ENCODE measurements at regions not wholly inside any gene's neighbourhood (a gene's known extent, or its start where the extent isn't known, plus 50 kb on each side); places are given as distances from the start of the nearest gene placed in this dataset.

- DNase-seq = no peak
Measured at GRCh38 chr7:17184805-17185689, 113.4 kb upstream of the AHR start.

- no peak for DNase-seq
Measured at GRCh38 chr7:17185690-17186070, 112.8 kb upstream of the AHR start.

GRCh38 chr7:17186745-17187530 is 111.5 kb upstream of the AHR start:
- DNase-seq = no peak

DNA sequence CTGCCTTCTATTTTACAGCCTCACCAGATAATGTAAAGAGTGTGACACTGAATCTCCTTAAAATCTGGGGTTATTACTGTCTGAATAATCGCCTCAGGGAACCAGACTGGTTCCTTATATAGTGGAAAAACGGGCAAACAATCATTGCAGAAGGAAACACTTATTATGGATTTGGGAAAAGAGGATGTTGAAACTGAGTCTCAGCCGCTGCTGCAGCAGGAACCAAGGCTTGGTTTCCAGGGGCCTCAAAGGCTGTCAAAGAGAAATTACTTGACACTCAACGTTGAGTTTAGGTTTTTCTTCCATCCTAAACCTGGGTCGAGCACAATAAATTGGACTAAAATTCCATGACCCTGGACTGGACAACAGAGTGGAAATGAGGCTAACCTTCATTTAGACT is 103.8 kb upstream of the AHR start:
- no peak for DNase-seq

GRCh38 chr7:17195576-17195975 is 102.9 kb upstream of the AHR start:
- DNase-seq = no peak

GRCh38 chr7:17205910-17206309 is 92.5 kb upstream of the AHR start:
- no peak for DNase-seq

GRCh38 chr7:17206349-17206905 is 92.0 kb upstream of the AHR start:
- DNase-seq = no peak

DNA sequence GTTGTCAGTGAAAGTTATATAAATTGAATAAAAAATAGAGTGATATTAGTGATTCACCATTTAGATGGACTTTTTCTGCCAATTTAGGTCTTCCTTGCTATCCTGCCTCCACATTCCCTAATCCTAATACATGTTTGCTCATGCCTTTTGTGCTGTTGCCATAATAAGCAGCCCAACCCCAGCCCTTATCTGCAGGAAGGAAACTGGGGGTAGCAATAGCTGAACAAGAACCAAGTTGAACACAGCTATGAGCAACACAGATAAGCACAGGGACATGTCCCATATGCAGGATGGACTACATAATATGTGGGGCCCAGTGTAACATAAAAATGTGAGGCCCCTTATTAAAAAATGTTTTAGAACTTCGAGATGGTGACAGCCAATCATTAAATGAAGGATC is 91.2 kb upstream of the AHR start:
- DNase-seq = no peak

- no peak for DNase-seq
Measured at GRCh38 chr7:17209101-17209500, 89.4 kb upstream of the AHR start.

- no peak for DNase-seq
Measured at GRCh38 chr7:17211307-17211836, 87.1 kb upstream of the AHR start.

- no peak for DNase-seq
Measured at GRCh38 chr7:17212188-17212587, 86.3 kb upstream of the AHR start.

- DNase-seq = no peak
Measured at GRCh38 chr7:17227766-17228490, 70.5 kb upstream of the AHR start.

- no peak for DNase-seq
Measured at GRCh38 chr7:17229228-17229627, 69.2 kb upstream of the AHR start.

DNA sequence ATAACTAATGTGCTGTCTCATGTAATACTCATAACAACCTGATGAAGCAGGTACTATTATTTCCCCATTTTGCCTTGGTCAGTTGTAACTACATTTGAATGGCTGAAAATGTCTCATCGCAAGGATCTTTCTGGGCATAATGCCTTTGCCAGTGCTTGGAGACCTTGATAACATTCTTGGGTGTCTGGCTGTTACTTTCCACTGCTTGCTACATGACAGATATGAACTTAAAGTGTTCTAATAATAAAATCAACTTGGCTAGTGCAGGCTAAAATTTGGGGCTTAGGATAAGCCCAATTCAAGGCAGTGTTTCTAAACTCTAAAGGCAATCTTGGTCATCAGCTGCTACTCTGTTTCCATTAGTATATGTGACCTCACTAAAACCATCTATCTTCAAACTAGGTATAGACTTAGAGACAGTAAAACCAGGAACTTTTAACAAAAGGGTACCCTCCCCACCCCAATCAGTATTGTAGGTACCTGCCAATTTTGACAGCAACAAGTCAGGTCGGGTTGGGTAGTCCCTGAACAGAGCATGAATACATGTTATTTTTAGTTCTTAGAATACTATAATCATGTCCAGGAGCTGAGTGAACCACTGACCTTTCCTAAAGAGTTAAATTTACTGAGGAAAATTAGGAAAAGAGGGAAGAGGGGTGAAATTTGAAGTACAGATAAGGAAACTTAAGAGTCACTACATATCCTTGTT is 68.2 kb upstream of the AHR start:
- DNase-seq = no peak

DNA sequence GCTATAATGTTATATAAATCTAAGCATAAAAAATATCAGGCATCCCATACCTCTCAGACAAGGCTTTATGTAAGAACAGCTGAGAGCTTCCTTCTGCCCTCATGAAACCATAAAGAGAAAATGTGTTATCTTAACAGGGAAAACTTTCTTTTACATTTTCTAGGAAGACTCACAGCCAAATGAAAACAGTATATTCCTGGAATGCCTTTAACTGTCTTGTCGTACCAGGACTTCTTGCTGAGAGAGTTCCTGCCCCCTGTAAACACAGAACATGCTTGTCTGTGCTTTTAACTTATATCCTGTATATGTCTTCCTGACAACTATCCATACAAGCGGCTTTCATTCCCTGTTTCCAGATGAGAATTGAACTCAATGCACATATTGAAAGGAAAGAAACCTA is 64.8 kb upstream of the AHR start:
- DNase-seq = no peak

DNA sequence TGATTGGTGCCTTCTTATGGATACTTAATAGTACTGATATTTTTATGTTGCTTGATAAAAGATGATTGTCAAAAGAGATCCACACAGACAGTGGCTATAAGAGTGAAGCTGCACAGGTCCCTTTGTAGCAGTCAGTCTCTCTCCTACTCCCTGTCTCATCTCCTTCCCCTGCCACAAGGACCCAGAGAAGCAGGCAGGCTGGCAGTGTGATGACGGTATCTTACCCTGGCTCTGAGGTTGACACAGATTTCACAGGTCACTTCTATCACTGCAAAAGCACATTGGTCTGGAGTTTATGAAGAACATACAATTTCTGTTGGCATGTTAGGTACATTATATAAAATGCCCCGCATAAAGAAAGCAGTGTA is 64.4 kb upstream of the AHR start:
- peak; percentile 17 for DNase-seq

DNA sequence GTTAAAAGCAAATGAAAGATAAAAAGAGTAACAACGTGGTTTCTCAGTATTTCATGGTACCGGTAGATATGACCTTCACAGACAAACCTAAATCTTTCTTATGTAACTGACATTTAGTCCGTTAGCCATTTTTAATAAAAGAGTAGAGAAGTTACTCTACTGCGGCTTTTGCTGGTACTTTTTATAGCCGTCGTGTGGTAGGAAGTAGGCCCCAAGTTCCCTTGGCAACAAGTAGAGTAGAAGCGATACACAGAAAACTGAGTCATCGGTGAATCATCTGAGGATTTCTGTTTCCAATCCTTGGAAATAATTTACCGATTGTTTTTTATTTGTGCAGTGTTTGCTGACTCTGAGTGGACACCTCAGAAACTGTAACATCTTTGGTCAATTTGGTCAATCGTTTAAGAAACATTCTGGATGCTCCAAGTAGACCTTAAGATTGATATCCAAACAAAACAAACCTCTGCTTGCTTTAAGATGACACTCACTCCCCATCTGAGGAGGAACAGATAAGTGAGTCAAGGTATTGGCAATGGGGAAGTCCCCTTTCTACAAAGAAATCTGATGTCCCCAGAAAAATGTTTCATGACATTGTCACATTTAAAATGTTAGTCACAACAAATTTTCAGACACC is 63.9 kb upstream of the AHR start:
- peak; percentile 46 for DNase-seq

DNA sequence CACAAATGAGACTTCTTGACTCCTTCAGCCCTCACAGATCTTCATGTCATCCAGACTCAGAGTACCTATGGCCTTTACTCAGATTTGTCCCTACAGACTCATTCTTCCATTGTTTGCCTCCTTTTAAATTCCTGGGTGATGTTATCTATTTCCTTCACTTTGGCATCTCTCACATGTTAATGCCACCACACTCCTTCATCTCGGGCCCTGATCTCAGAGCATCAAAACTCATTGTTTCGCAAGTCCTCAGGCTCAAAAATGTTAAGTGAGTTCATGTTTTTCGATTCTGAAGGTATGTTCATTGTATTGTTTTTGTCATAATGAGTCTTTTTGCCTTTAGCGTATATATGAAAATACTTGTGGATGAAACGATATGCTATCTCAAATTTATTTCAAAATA is 62.3 kb upstream of the AHR start:
- no peak for DNase-seq

GRCh38 chr7:17236603-17237002 is 61.8 kb upstream of the AHR start:
- no peak for DNase-seq

DNA sequence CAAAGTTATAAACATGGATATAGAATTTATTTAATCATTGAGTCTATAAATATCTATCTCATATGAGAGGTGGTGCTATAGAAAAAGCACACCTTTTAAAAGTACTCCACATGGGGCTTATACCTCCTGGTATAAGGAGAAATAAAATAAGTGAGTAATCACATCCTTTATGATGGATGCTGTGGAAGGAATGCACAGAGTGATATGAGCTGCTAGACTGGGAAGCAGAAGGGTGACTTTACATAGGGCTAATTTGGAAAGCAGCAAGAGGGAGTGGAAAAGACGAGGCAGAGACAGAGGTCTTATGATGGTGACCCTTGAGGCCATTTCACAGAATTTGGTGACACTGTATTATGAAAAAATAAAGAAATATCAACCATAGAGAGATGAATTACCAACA is 59.4 kb upstream of the AHR start:
- DNase-seq = no peak

DNA sequence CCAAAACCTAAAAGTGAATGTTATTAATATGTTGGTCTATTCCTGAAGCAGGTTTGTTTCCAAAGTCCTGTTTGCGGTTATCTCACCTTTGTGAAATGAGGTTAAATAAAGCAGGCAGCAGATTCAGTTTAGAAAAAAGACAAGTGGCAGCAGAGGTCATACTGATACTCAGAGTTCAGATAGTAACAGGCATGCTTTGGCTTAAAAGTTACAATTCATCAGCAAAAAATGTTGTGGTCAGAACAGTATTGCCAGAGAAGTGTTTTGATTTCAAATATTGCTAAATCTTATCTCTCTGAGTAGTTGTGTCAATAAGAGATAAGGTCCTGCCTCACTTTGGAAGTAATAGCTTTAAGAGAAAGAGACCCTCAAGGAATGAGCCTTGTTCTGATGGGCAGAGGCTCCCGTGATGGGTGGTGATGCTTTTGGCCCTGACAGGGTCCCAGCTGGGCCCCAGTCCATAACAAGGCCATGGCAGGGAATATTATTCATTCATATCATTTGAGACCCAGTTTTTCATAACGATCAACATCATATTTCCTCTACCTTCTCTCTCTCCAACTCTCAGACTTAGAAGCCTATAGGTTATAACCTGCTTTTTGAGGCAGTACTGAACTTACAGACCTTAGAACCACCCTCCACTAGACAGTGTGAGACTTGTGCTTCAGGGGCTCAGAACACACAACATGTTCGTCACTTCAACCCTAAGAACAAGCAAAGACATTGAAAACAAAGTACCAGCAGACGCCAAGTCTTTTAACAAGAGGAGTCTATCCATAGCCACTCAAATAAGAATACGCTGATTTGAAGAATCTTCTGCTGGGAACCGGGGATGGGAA is 58.5 kb upstream of the AHR start:
- DNase-seq = no peak

All from activated T-cell treated with anti-CD3 and anti-CD28 coated beads for 4 hours (primary cell).